PC-9 (cell line): ENCODE measurements at regions not wholly inside any gene's neighbourhood (a gene's known extent, or its start where the extent isn't known, plus 50 kb on each side); places are given as distances from the start of the nearest gene placed in this dataset.

Source experiments
- EZH2 ChIP-seq: fragments of 200-600 bp; sonication (generic); IDR thresholded peaks from 2 replicates; pipeline ENCODE4 v1.8.0; 2017; ENCODE audit warnings: antibody characterized with exemption, low read depth
- TF ChIP-seq, protein P1 (sequence below): fragments of 200-600 bp; sonication (generic); conservative IDR thresholded peaks from 2 replicates; pipeline ENCODE4 v1.6.1; 2017; ENCODE audit warnings: mixed run types, antibody characterized with exemption, mild to moderate bottlenecking, moderate library complexity

DNA sequence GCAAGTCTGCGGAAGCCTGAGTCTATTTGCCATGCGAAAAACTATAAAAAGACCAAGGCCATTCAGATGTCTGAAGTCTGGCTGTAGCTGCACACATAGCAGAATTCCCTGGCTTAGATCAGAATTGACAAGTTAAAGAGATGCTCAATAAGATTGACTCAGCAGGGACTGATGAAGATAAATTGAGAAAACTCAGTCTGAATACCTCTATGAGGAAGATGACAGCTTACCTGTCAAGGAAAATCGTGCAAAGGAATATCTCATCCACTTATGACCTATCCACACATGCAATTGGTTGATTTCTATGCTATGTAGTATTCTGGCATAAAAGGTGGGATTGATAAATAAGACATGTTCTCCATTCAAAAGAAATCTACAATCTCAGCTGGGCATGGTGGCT is 288.6 kb downstream of the BAMBI start:
- TF ChIP-seq, protein P1, sequence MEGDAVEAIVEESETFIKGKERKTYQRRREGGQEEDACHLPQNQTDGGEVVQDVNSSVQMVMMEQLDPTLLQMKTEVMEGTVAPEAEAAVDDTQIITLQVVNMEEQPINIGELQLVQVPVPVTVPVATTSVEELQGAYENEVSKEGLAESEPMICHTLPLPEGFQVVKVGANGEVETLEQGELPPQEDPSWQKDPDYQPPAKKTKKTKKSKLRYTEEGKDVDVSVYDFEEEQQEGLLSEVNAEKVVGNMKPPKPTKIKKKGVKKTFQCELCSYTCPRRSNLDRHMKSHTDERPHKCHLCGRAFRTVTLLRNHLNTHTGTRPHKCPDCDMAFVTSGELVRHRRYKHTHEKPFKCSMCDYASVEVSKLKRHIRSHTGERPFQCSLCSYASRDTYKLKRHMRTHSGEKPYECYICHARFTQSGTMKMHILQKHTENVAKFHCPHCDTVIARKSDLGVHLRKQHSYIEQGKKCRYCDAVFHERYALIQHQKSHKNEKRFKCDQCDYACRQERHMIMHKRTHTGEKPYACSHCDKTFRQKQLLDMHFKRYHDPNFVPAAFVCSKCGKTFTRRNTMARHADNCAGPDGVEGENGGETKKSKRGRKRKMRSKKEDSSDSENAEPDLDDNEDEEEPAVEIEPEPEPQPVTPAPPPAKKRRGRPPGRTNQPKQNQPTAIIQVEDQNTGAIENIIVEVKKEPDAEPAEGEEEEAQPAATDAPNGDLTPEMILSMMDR = no peak
- no peak for TF ChIP-seq EZH2
